Right cardiac atrium (tissue), 5 donors: ENCODE measurements at regions not wholly inside any gene's neighbourhood (a gene's known extent, or its start where the extent isn't known, plus 50 kb on each side); places are given as distances from the start of the nearest gene placed in this dataset.
A peak's percentile ranks its signal among the peaks of the same experiment; 100 is the strongest.

Experiments
- ATAC-seq, 2 donors: fragments of 200-7000 bp; cut with Tn5 transposase; one replicate each; pipeline versions ENCODE4 v1.8.0 to v1.9.1; 2020; ENCODE audit warnings: moderate library complexity in 2 of 2, mild to moderate bottlenecking in 1 of 2
- DNase-seq, 3 donors: peaks; one replicate each; pipeline ENCODE4 v3.0.0-alpha.2; 2020
- H3K27ac ChIP-seq: one replicate; pipeline ENCODE4 v1.5.1; 2013; ENCODE audit warnings: mild to moderate bottlenecking, low read length, control low read depth, moderate library complexity
- H3K27me3 ChIP-seq: one replicate; pipeline ENCODE4 v1.6.1; 2013; ENCODE audit not compliant: control insufficient read depth, insufficient read depth
- H3K4me1 ChIP-seq: one replicate; pipeline ENCODE4 v1.6.1; 2013; ENCODE audit warnings: low read length; ENCODE audit not compliant: control insufficient read depth, insufficient read depth
- H3K4me3 ChIP-seq: one replicate; pipeline ENCODE4 v1.5.1; 2013; ENCODE audit warnings: low read length, control low read depth
- H3K9me3 ChIP-seq: one replicate; pipeline ENCODE4 v1.6.1; 2013; ENCODE audit warnings: low read length; ENCODE audit not compliant: control insufficient read depth
- WGBS: extraction: QIAGEN DNeasy Blood & Tissue Kit; methylation state at CpG from one replicate; pipeline ENCODE4 v1.1.7; 2013; 5-methylcytosine and 5-hydroxymethylcytosine counted together
- intact Hi-C, 4 donors: fragments of 100-400 bp; cut with DNase I; formaldehyde crosslinking; loops; one replicate each; pipeline versions ENCODE4 v1.11.0 to v1.14.0; 2022 to 2023
- donor health status: healthy with polysubstance abuse.
- donor health status: DM: no; HTN: yes; CAD: no.
- donor health status: DM: no; HTN: no; CAD: no.
- donor health status: DM: no; HTN: yes; CAD: no; lungs with severe emphysema.
- donor health status: DM: yes; HTN: yes; CAD: no.

- Histone ChIP-seq H3K9me3 (no peaks in the 10 kb centered on the region), H3K27me3 (no peaks in the 10 kb centered on the region), H3K4me3 (no peak overlapping the region), H3K4me1 (no peaks in the 10 kb centered on the region), H3K27ac (no peak overlapping the region)
- ATAC-seq (no peak), DNase-seq (no peak)
- 50% methylated on average over 3 of the region's 3 CpGs for WGBS
- intact Hi-C loops, result no loop called here
Measured at GRCh38 chr15:29611057-29611456, 211.2 kb downstream of the TJP1 start.

GRCh38 chr15:29601811-29602210 is 220.5 kb downstream of the TJP1 start:
- Histone ChIP-seq H3K27me3 (no peaks in the 10 kb centered on the region), H3K9me3 (no peaks in the 10 kb centered on the region), H3K4me1 (no peaks in the 10 kb centered on the region), H3K4me3 (no peak overlapping the region), H3K27ac (no peak overlapping the region)
- DNase-seq (no peak), ATAC-seq (no peak)
- intact Hi-C loops, result no loop called here
- 89% methylated on average over 5 of the region's 5 CpGs for WGBS

- 74% methylated on average over 1 of the region's 1 CpG for WGBS
- ATAC-seq (no peak), DNase-seq (no peak)
- Histone ChIP-seq H3K27me3 (no peaks in the 10 kb centered on the region), H3K4me1 (no peaks in the 10 kb centered on the region), H3K9me3 (no peaks in the 10 kb centered on the region), H3K4me3 (no peak overlapping the region), H3K27ac (no peak overlapping the region)
- intact Hi-C loops, result no loop called here
Measured at GRCh38 chr15:29600262-29600661, 222.0 kb downstream of the TJP1 start.

GRCh38 chr15:29596266-29596665 is 226.0 kb downstream of the TJP1 start:
- Histone ChIP-seq H3K9me3 (no peaks in the 10 kb centered on the region), H3K4me3 (no peak overlapping the region), H3K27ac (no peak overlapping the region), H3K4me1 (no peaks in the 10 kb centered on the region), H3K27me3 (no peaks in the 10 kb centered on the region)
- DNase-seq (no peak), ATAC-seq (no peak)
- WGBS, result 49% methylated on average over 3 of the region's 3 CpGs
- intact Hi-C loops, result no loop called here

- WGBS, result 94% methylated on average over 1 of the region's 1 CpG
- Histone ChIP-seq H3K27ac (no peak overlapping the region), H3K4me1 (no peaks in the 10 kb centered on the region), H3K9me3 (no peaks in the 10 kb centered on the region), H3K4me3 (no peak overlapping the region), H3K27me3 (no peaks in the 10 kb centered on the region)
- intact Hi-C loops, result no loop called here
- DNase-seq, result no peak
- no peak for ATAC-seq
Measured at GRCh38 chr15:29593629-29594028, 228.6 kb downstream of the TJP1 start.

DNA sequence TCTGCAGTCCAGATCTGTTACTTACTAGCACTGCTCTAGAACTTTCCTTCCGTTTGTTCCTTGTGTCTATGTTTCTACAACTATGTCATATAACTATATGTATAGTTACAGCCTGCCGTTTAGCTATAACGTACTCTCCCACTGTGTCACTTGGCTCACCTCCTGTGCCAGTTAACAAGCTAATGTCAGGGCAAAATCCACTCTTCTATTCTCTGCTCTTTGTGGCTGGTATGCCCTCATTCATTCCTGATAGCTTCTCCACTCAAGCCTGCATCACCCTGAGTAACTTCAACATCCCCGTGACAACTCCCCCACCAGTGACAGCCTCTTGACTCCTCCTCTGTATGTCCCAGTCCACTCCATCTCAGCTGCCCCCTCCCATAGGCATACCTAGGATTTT is 229.2 kb downstream of the TJP1 start:
- WGBS, result 67% methylated on average over 4 of the region's 4 CpGs
- no peak for ATAC-seq

DNA sequence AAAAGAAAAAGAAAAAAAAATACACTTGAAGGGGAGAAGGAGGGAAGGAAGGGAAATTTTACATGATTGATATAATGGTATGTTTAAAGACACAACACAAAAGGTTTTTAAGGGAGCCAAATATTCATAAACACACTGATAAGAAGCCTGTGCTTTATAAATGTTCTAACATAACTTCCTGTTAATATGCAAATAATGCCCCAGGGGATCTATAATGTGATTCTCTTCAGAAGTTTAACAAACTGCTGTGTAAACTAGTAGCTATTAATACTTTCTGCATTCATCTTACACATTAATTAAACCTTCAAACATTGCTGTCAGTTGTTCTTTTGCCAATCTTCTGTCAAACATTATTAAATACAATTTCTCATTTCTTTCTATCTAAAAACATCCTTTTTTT is 231.6 kb downstream of the TJP1 start:
- no peak overlapping the region for H3K4me3 ChIP-seq
- intact Hi-C loops, result no loop called here
- H3K4me1 ChIP-seq, result no peaks in the 10 kb centered on the region
- no peak overlapping the region for H3K27ac ChIP-seq
- no peaks in the 10 kb centered on the region for H3K9me3 ChIP-seq
- no peaks in the 10 kb centered on the region for H3K27me3 ChIP-seq
- DNase-seq, result no peak
- no peak for ATAC-seq

More for the DNA sequence above, 229.2 kb downstream of the TJP1 start:
- H3K9me3 ChIP-seq, result no peaks in the 10 kb centered on the region
- intact Hi-C loops, result no loop called here
- DNase-seq, result no peak
- H3K27me3 ChIP-seq, result no peaks in the 10 kb centered on the region
- H3K4me1 ChIP-seq, result no peaks in the 10 kb centered on the region
- no peak overlapping the region for H3K4me3 ChIP-seq
- no peak overlapping the region for H3K27ac ChIP-seq

GRCh38 chr15:29589975-29590374 is 232.3 kb downstream of the TJP1 start:
- DNase-seq (no peak), ATAC-seq (no peak)
- no peaks in the 10 kb centered on the region for H3K9me3 ChIP-seq
- H3K4me3 ChIP-seq, result no peak overlapping the region
- no peak overlapping the region for H3K27ac ChIP-seq
- H3K4me1 ChIP-seq, result no peaks in the 10 kb centered on the region
- WGBS, result 86% methylated on average over 4 of the region's 4 CpGs
- no peaks in the 10 kb centered on the region for H3K27me3 ChIP-seq
- intact Hi-C loops, result no loop called here

DNA sequence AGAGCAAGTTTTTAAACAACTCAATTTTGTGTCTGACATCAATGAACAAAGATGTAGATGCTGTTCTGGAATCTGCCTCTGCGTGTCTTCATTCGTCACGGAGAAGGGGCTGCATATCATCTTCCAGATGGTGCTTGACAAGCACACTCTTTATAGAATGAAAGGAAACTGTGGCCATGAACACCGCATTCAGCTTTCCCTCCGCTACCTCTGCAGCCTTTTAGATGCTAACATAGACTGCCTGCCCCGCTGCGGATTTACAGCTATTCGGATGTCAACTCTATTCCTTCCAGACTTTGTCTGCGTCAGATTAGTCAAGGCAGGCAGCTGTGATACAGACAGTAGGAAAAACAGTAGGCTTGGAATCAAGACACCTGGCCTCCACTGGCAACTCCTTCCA is 232.9 kb downstream of the TJP1 start:
- Histone ChIP-seq H3K27me3 (no peaks in the 10 kb centered on the region), H3K9me3 (no peaks in the 10 kb centered on the region), H3K4me3 (no peak overlapping the region), H3K27ac (no peak overlapping the region), H3K4me1 (no peaks in the 10 kb centered on the region)
- ATAC-seq (no peak), DNase-seq (no peak)
- intact Hi-C loops, result no loop called here
- WGBS, result 49% methylated on average over 9 of the region's 9 CpGs

DNA sequence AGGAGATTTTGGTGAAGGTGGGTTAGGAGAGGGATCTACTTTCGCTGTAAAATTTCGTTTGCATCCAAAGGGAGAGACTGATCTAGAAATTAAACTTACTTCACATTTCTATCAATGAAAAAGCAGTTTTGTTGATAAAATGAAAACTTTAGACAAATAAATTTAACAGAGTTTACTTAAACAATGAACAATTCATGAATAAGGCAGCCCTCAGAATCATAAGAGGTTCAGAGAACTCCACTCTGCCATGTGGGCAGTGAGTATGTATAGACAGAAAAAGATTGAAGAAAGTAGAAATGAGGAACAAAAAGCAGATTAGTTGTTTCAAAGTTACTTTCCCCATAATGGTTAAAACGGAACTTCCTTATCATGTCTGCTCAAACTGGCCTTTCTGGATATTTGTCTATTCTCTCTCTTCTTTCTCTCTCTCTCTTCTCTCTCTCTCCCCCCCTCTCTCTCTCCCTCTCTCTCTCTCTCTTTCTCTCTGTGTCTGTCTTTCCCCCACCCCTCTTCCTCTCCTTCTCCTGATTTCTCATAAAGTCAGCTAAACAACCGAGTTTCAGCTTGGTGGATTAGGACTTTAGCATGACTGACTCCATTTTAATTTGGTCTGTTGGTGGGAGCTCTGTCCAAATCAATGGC is 248.9 kb downstream of the TJP1 start:
- no peak for ATAC-seq
- H3K4me1 ChIP-seq, result peaks cover 2% of the 10 kb centered on the region
- no peak overlapping the region for H3K4me3 ChIP-seq
- intact Hi-C loops, result loop anchor here in 1 of 4 donors (5.0 kb wide), 1 partner anchor 121 kb away; no protein-coding TSS in a partner anchor
- 87% methylated on average over 4 of the region's 4 CpGs for WGBS
- DNase-seq, result no peak
- no peaks in the 10 kb centered on the region for H3K9me3 ChIP-seq
- no peak overlapping the region for H3K27ac ChIP-seq
- H3K27me3 ChIP-seq, result no peaks in the 10 kb centered on the region

DNA sequence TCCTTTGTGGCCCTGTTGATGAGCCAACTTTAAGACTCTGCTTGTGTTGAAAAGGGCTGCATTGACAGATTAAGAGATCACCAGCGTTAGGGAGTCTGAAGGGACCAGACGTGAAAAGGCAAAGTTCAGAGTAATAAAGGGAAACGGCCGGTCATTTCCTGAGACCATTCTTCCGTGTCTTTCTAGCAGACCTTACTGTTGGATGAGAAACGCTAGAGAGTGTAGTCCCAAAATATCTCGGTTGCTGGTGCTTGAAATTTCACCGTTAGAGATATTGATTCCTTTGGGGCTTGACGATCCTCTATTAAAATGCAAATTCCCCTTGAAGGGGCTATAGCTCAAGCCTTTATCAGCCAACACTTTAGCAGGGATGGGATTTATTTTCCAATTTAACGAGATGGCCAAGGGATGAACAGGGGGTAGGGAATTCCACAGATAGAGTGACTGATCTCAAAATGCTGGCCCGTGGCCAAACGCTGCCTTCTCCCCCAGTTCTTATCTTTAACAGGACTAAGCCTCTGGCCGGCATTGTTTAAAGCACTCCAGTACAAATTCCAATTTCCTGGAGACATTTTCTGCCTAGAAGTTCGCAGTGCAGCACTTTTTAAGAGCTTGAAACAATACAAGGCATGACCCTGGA is 250.4 kb downstream of the TJP1 start:
- Histone ChIP-seq H3K4me1 (peaks cover 2% of the 10 kb centered on the region), H3K27ac (no peak overlapping the region), H3K9me3 (no peaks in the 10 kb centered on the region), H3K27me3 (no peaks in the 10 kb centered on the region), H3K4me3 (peak overlapping the region; percentile 64)
- ATAC-seq (peak in 1 of 2 donors; percentile 68), DNase-seq (peak in 2 of 3 donors; percentile 33 to 65)
- intact Hi-C loops, result loop anchor here in 1 of 4 donors (5.0 kb wide), 1 partner anchor 120 kb away; no protein-coding TSS in a partner anchor
- 1% methylated on average over 14 of the region's 14 CpGs for WGBS
